ENCODE measurements at regions not wholly inside any gene's neighbourhood (a gene's known extent, or its start where the extent isn't known, plus 50 kb on each side); places are given as distances from the start of the nearest gene placed in this dataset.
A peak's percentile ranks its signal among the peaks of the same experiment; 100 is the strongest.

DNA sequence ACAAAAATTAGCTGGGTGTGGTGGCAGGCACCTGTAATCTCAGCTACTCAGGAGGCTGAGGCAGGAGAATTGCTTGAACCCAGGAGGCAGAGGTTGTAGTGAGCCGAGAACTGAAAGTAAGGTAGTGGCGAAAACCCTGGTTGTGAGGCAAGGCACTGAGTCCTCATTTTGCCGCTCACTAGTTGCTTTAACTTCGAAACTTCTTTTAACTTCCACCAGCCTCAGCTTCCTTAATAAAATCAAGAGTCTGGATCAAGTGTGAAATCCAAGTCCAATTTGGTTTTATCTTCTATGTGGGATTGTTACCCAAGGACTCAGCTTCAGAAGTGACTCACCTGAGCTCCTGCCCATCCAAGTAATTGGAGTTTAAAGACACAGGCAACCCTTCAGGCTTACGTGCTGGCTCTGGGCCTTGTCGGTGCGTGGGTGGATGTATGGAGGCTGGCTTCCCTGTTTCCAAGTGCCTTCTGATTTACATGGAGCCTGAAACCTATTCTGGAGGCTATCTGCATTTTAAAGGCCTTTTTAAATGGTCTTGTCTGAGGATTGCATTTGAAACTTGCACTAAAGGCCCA lies 374.2 kb upstream of the ID2 start:
- Histone ChIP-seq H3K4me2 (ENCODE audit: low read length) (no peak overlapping the region), H3F3A (ENCODE audit: control insufficient read depth, insufficient read depth) (no peaks in the 10 kb centered on the region), H3K27me3 (ENCODE audit: control insufficient read depth, low read length) (no peaks in the 10 kb centered on the region), H3K27ac (ENCODE audit: low read depth, low read length) (no peak overlapping the region), H3K9me3 (ENCODE audit: control insufficient read depth, insufficient read depth, low read length) (no peaks in the 10 kb centered on the region), H3K4me1 (ENCODE audit: control insufficient read depth, low read length) (peaks cover 71% of the 10 kb centered on the region), H3K9me2 (replicated peaks; ENCODE audit: control insufficient read depth, low read length) (no peaks in the 10 kb centered on the region), H3K36me3 (ENCODE audit: control insufficient read depth, low read length) (no peaks in the 10 kb centered on the region), H3K4me3 (ENCODE audit: low read length) (no peak overlapping the region), H3K79me2 (ENCODE audit: control insufficient read depth, low read length) (no peaks in the 10 kb centered on the region), H4K20me1 (ENCODE audit: control insufficient read depth, insufficient read depth, low read depth, low read length) (no peaks in the 10 kb centered on the region)
- TF ChIP-seq, protein P1, sequence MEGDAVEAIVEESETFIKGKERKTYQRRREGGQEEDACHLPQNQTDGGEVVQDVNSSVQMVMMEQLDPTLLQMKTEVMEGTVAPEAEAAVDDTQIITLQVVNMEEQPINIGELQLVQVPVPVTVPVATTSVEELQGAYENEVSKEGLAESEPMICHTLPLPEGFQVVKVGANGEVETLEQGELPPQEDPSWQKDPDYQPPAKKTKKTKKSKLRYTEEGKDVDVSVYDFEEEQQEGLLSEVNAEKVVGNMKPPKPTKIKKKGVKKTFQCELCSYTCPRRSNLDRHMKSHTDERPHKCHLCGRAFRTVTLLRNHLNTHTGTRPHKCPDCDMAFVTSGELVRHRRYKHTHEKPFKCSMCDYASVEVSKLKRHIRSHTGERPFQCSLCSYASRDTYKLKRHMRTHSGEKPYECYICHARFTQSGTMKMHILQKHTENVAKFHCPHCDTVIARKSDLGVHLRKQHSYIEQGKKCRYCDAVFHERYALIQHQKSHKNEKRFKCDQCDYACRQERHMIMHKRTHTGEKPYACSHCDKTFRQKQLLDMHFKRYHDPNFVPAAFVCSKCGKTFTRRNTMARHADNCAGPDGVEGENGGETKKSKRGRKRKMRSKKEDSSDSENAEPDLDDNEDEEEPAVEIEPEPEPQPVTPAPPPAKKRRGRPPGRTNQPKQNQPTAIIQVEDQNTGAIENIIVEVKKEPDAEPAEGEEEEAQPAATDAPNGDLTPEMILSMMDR (IDR thresholded peaks at IDR 0.05; ENCODE audit: low read depth, low read length, poor library complexity, severe bottlenecking): no peak
- TF ChIP-seq EZH2phosphoT487 (IDR thresholded peaks at IDR 0.05; ENCODE audit: borderline replicate concordance, low read length): no peak

DNA sequence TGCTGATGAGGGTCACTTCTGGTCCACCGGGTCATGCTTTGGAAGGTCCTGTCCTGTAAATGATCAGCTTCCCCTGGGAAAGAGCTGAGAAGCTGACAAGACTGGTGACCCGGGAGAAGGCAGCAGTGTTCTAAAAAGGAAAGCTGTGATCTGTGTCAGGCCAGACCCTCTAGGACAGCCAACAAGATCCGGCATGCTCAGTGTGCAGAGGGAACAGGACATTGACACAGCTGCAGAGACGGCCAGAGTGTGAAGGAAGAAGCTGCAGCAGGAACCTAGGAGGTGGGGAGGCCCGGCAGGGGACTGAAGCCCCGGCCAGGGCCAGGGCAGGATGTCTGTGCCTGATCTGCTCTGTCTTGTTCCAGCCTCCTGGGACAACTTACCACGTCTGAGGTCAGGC lies 372.7 kb upstream of the ID2 start:
- H4K20me1 ChIP-seq (ENCODE audit: control insufficient read depth, insufficient read depth, low read depth, low read length): no peaks in the 10 kb centered on the region
- H3K4me2 ChIP-seq (ENCODE audit: low read length): peak overlapping the region; percentile 36
- no peaks in the 10 kb centered on the region for H3K9me2 ChIP-seq (replicated peaks; ENCODE audit: control insufficient read depth, low read length)
- H3K4me1 ChIP-seq (ENCODE audit: control insufficient read depth, low read length): peaks cover 71% of the 10 kb centered on the region
- H3K79me2 ChIP-seq (ENCODE audit: control insufficient read depth, low read length): no peaks in the 10 kb centered on the region
- H3K27ac ChIP-seq (ENCODE audit: low read depth, low read length): no peak overlapping the region
- H3K4me3 ChIP-seq (ENCODE audit: low read length): no peak overlapping the region
- no peaks in the 10 kb centered on the region for H3K9me3 ChIP-seq (ENCODE audit: control insufficient read depth, insufficient read depth, low read length)
- H3K36me3 ChIP-seq (ENCODE audit: control insufficient read depth, low read length): no peaks in the 10 kb centered on the region
- TF ChIP-seq, protein P1 (IDR thresholded peaks at IDR 0.05; ENCODE audit: low read depth, low read length, poor library complexity, severe bottlenecking): no peak
- no peak for TF ChIP-seq EZH2phosphoT487 (IDR thresholded peaks at IDR 0.05; ENCODE audit: borderline replicate concordance, low read length)
- no peaks in the 10 kb centered on the region for H3K27me3 ChIP-seq (ENCODE audit: control insufficient read depth, low read length)
- H3F3A ChIP-seq (ENCODE audit: control insufficient read depth, insufficient read depth): no peaks in the 10 kb centered on the region

DNA sequence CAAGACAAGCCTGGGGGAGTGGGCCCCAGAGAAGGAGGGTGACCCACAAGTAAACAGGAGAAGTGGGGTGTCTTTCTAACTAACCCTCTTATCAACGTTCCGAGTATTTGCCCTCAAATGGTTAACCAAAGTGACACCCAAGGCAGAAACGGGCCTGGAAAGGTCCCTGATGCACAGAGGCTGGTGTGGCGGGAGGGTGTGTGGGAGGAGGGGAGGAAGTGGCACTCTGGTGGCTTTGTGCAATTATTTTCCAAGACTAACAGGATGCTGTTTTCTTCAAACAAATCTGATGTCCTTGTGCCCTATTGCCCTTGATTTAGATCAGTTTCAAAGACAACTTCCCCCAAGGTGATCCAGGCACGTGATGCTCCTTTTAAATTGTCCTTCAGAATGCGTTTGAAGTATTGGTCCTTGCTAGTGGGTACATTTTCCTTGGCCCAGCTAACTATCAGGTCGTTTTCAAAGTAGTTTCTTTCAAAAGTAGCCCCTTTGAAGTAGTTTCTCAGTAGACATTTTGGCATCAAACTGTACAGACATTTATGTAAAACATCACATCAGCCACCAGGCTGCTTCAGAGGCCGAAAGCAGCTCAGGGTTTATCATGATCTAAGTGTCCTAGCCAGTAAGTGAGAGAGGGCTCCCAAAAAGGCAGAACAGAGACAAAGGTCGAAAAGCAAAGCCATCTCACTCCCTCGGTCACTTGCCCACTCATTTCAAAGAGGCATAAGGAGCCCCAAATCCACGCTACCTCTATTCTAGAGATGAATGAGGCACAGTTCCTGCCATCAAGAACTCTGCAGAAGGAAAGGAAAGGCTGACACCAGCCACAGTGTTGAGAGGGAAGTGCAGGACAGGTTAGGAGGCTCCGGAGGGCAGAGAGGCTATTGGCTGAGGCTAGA lies 371.1 kb upstream of the ID2 start:
- Histone ChIP-seq H3K4me2 (ENCODE audit: low read length) (peak overlapping the region; percentile 19; the same call in 1 of the 2 replicates), H3F3A (ENCODE audit: control insufficient read depth, insufficient read depth) (no peaks in the 10 kb centered on the region), H3K4me3 (ENCODE audit: low read length) (no peak overlapping the region), H3K9me3 (ENCODE audit: control insufficient read depth, insufficient read depth, low read length) (no peaks in the 10 kb centered on the region), H3K27ac (ENCODE audit: low read depth, low read length) (no peak overlapping the region), H3K27me3 (ENCODE audit: control insufficient read depth, low read length) (no peaks in the 10 kb centered on the region), H3K9me2 (replicated peaks; ENCODE audit: control insufficient read depth, low read length) (no peaks in the 10 kb centered on the region), H3K79me2 (ENCODE audit: control insufficient read depth, low read length) (no peaks in the 10 kb centered on the region), H3K4me1 (ENCODE audit: control insufficient read depth, low read length) (peaks cover 62% of the 10 kb centered on the region), H3K36me3 (ENCODE audit: control insufficient read depth, low read length) (no peaks in the 10 kb centered on the region), H4K20me1 (ENCODE audit: control insufficient read depth, insufficient read depth, low read depth, low read length) (no peaks in the 10 kb centered on the region)
- TF ChIP-seq, protein P1 (IDR thresholded peaks at IDR 0.05; ENCODE audit: low read depth, low read length, poor library complexity, severe bottlenecking): no peak
- no peak for TF ChIP-seq EZH2phosphoT487 (IDR thresholded peaks at IDR 0.05; ENCODE audit: borderline replicate concordance, low read length)

Measured in DOHH2 (cell line).